ES-I3 (cell line): ENCODE measurements at regions not wholly inside any gene's neighbourhood (a gene's known extent, or its start where the extent isn't known, plus 50 kb on each side); places are given as distances from the start of the nearest gene placed in this dataset.

Experiments
- H3K36me3 ChIP-seq: 2 replicates; pipeline ENCODE4 v1.6.1; 2013; ENCODE audit warnings: mild to moderate bottlenecking, low read length, control low read depth, moderate library complexity; ENCODE audit not compliant: insufficient read depth
- H3K4me1 ChIP-seq: 2 replicates; pipeline ENCODE4 v1.6.1; 2013; ENCODE audit warnings: mild to moderate bottlenecking, control low read depth, low read length; ENCODE audit not compliant: insufficient read depth
- H3K9ac ChIP-seq: 2 replicates; pipeline ENCODE4 v1.6.1; 2013; ENCODE audit warnings: low read depth, mild to moderate bottlenecking, low read length, moderate library complexity
- H3K9me3 ChIP-seq: 2 replicates; pipeline ENCODE4 v1.6.1; 2013; ENCODE audit warnings: mild to moderate bottlenecking, low read length, moderate library complexity; ENCODE audit not compliant: control insufficient read depth, insufficient read depth

DNA sequence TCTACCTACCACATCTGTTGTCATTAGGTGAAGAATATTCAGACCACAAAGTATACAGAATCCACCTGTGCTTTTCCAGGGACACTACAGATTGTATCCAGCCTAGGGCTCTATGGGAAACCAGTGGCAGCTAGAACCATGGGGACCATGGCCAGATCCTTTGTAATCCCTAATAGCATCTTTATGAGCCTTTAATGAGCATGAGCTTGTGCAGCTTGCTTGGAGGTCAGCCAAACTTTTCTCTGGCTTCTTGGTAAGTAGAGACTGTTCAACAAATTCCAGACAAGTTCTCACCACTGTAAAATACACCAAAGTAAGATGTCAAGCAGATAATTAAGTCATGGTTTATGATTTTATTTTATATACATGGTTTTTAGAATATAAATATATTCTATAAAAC lies 301.6 kb upstream of the ADGRB3 start:
- no peak overlapping the region for H3K9ac ChIP-seq
- no peaks in the 10 kb centered on the region for H3K36me3 ChIP-seq
- no peaks in the 10 kb centered on the region for H3K4me1 ChIP-seq
- no peaks in the 10 kb centered on the region for H3K9me3 ChIP-seq

DNA sequence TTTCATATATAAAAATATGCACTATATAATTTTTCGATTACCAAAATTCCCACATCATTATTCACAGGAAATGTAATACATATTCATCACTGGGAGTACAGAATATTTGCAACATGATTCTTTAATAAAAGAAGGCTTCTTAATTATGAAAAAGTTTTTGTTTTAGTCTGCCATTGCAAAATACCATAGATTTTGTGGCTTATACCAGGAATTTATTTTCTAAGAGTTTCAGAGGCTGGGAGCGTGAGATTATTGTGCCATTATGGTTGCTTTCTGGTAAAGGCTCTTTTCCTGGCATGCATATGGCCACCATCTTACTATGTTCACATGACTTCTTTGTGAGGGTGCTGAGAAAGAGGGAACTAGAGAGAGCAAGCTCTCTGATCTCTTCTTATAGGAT lies 306.9 kb upstream of the ADGRB3 start:
- no peaks in the 10 kb centered on the region for H3K9me3 ChIP-seq
- H3K4me1 ChIP-seq, result no peaks in the 10 kb centered on the region
- H3K36me3 ChIP-seq, result no peaks in the 10 kb centered on the region
- no peak overlapping the region for H3K9ac ChIP-seq

DNA sequence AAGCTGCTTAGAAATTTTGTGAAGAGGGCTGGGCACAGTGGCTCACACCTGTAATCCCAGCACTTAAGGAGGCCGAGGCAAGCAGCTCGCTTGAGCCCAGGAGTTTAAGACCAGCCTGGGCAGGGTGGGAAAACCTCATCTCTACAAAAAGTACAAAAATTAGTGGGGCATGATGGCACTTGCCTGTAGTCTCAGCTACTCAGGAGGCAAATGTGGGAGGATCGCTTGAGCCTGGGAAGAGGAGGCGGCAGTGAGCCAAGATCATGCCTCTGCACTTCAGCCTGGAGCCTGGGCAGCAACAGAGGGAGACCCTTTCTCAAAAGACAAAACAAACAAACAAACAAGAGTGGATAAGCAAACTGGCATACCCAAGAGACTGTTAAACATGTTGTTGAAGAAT lies 308.3 kb upstream of the ADGRB3 start:
- Histone ChIP-seq H3K9me3 (no peaks in the 10 kb centered on the region), H3K4me1 (no peaks in the 10 kb centered on the region), H3K36me3 (no peaks in the 10 kb centered on the region), H3K9ac (no peak overlapping the region)

DNA sequence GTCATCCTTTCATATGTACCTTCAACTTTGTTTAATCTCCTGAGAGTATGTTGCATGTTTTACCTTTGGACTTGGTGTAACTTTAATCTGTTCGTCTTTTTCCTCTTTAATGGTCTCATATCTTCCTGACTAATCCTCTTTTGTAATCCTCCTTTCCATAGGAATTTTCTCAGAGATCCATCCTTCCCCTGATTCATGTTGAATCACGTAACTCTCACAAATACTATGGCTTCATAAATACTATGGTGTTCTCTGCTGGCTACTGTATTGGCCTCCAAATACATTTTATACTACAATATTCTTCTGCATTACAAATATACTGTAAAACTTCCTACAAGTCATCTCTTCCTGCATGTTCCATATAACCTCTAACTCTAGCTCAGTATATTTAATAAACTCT lies 317.7 kb upstream of the ADGRB3 start:
- no peak overlapping the region for H3K9ac ChIP-seq
- H3K4me1 ChIP-seq, result no peaks in the 10 kb centered on the region
- H3K9me3 ChIP-seq, result no peaks in the 10 kb centered on the region
- H3K36me3 ChIP-seq, result no peaks in the 10 kb centered on the region

DNA sequence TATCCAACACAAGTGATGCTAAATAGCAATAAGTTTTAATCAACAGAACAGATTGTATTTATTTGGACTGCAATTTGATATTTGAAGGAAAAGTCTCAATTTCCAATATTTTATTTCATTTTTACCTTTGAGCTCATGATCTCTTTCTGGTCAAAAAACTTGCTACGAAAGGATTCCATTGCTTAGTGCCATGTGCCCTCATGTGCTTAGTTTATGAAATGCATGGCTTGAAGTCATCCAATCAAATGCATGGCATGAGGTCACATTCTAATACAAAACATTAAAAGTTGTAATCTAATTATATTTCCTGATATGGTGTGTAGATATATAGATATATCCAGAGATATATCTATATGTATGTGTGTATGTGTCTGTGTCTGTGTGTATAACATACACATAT lies 321.2 kb upstream of the ADGRB3 start:
- no peaks in the 10 kb centered on the region for H3K36me3 ChIP-seq

DNA sequence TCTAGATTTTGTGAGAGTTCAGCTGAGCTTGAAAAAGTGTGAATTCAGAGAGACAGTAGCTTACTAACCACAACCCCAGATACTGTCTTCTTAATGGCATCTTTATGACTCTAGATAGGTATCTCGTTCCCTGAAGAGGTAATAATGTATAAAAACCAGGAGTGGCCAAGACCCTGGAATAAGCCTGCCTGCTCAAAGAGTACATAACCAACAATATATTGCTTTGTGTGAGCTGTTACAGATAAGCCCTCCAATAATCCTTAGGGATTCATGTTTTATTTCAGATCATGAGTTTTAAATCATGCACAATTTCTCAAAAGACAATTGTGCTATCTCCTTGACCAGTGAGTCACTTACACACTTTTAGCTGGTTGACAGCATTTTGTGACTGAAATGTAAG lies 327.8 kb upstream of the ADGRB3 start:
- H3K36me3 ChIP-seq, result no peaks in the 10 kb centered on the region
- H3K4me1 ChIP-seq, result no peaks in the 10 kb centered on the region
- H3K9ac ChIP-seq, result no peak overlapping the region
- no peaks in the 10 kb centered on the region for H3K9me3 ChIP-seq

More for the DNA sequence above, 321.2 kb upstream of the ADGRB3 start:
- Histone ChIP-seq H3K4me1 (no peaks in the 10 kb centered on the region), H3K9ac (no peak overlapping the region), H3K9me3 (no peaks in the 10 kb centered on the region)

DNA sequence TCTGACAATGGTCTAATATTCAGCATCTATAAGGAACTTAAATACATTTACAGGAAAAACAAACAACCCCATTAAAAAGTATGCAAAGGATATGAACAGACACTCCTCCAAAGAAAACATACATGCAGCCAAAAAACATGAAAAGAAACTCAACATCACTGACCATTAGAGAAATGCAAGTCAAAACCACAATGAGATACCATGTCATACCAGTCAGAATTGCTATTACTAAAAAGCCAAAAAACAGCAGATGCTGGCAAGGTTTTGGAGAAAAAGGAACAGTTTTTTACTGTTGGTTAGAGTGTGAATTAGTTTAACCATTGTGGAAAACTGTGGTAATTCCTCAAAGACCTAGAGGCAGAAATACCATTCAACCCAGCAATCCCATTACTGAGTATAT lies 339.0 kb upstream of the ADGRB3 start:
- H3K4me1 ChIP-seq, result no peaks in the 10 kb centered on the region
- H3K9ac ChIP-seq, result no peak overlapping the region
- H3K36me3 ChIP-seq, result no peaks in the 10 kb centered on the region
- H3K9me3 ChIP-seq, result no peaks in the 10 kb centered on the region

DNA sequence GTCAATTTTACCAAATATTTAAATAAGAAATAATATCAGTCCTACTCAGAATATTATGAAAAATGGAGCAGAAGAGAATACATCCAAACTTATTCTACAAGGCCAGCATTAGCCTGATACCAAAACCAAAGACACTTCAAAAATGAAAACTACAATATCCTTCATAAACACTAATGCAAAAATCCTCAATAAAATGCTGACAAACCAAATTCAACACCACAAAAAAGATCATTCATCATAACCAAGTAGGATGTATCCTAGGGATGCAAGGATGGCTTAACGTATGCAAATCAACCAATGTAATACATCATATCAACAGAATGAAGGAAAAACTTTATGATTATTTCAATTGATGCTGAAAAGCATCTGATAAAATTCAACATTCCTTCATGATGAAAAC lies 352.4 kb upstream of the ADGRB3 start:
- Histone ChIP-seq H3K9me3 (no peaks in the 10 kb centered on the region; the same call in 1 of the 2 replicates), H3K36me3 (no peaks in the 10 kb centered on the region)

DNA sequence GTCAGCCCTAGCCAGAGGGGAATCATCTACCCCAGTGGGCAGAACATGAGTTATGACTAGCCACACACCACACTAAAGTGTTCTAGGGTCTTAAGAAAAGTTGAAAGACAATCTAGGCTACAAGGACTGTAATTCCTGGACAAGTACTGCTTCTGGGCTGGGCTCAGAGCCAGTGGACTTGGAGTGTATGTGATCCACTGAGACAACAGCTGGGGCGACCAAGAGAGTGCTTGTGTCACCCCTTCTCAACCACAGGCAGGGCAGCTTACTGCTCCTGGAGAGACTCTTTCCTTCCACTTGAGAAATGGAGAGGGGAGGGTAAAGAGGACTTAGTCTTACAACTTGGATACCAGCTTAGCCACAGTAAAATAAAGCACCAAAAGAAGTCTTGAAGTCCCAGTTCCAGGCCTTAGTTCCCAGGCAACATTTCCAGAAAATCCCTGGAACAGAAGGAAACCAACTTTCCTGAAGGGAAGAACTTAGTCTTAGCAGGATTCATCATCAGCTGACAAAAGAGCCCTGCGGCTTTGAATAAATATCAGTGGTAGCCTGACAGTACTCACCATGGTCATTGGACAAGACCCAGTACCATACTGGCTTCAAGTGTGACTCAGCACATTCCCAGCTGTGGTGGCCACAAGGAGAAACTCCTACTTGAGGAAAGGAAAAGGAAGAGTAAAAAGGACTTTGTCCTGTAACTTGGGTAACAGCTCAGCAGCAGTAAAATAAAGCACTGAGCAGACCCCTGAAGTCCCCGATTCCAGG lies 355.1 kb upstream of the ADGRB3 start:
- Histone ChIP-seq H3K4me1 (no peaks in the 10 kb centered on the region), H3K9me3 (no peaks in the 10 kb centered on the region; the same call in 1 of the 2 replicates), H3K9ac (no peak overlapping the region), H3K36me3 (no peaks in the 10 kb centered on the region)

More for the DNA sequence above, 352.4 kb upstream of the ADGRB3 start:
- no peaks in the 10 kb centered on the region for H3K4me1 ChIP-seq
- no peak overlapping the region for H3K9ac ChIP-seq

DNA sequence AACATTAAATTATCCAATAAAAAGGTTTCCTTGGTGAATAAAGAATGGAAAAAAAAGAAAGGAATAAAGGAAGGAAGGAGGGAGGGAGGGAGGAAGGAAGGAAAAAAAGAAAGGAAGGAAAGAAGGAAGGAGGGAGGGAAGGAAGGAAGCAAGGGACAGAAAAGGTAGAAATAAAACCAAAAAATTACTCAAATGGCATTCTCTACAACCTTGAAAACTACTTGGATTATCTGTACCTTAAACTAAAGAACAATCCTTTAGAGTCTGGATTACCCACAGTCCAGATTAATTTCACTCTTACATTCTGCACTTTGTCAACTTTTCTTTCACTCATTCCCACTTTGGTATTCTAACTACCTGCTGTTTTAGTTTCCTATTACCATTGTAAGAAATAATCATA lies 361.8 kb upstream of the ADGRB3 start:
- no peak overlapping the region for H3K9ac ChIP-seq
- no peaks in the 10 kb centered on the region for H3K36me3 ChIP-seq
- no peaks in the 10 kb centered on the region for H3K4me1 ChIP-seq
- H3K9me3 ChIP-seq, result no peaks in the 10 kb centered on the region

DNA sequence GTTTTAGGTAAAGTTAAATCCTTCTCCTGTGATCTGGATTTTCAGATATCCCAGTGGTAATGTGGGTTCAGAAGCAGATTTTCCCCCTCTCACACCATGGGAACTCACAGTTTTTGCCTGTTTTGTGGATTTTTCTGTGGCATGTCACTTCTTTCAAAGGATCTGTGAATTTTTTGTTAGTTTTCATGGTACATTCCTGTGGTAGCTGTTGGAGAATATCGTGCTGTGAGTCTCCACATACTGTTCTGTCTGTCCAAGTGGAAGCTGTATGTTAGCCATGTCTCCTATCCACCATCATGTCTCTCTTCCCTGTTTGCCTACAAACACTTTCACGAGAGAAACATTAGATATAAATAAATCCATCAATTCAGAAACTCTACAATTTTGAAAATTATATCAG lies 378.7 kb upstream of the ADGRB3 start:
- H3K36me3 ChIP-seq, result no peaks in the 10 kb centered on the region
- H3K4me1 ChIP-seq, result no peaks in the 10 kb centered on the region
- 0 out of 2 replicates have a peak, but pooled peaks cover 3% of the 10 kb centered on the region for H3K9me3 ChIP-seq
- no peak overlapping the region for H3K9ac ChIP-seq

DNA sequence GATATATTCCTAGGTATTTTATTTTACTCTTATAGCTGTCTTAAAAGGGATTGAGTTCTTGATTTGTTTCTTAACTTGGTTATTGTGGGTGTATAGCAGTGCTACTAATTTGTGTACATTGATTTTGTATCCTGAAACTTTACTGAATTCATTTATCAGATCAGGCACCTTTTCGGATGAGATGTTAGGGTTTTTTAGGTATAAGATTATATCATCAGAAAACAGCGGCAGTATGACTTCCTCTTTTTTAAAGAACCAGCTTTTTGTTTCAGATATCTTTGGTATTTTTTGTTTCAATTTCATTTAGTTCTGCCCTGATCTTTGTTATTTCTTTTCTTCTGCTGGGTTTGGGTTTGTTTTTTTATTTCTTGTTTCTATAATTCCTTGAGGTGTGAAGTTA lies 382.4 kb upstream of the ADGRB3 start:
- Histone ChIP-seq H3K9ac (no peak overlapping the region), H3K36me3 (no peaks in the 10 kb centered on the region), H3K4me1 (no peaks in the 10 kb centered on the region), H3K9me3 (0 out of 2 replicates have a peak, but pooled peaks cover 3% of the 10 kb centered on the region)

DNA sequence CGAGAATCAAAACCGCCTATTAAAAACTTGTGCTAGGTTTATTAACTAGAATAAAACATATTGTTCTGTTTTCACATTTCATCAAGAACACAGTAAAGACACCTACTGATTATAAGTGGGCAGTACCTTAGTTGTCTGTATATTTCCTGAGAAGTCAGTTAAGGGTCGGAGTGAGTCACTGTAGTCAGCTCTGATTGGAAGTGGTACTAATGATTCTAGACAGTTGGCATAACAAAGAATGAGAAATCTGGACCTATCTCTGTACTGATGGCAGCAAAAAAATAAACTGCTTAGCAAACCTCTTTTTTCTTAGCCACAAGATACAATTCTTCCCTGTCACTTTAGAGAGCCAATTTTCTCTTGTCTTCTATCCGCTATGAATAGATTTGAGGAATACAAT lies 387.3 kb upstream of the ADGRB3 start:
- H3K36me3 ChIP-seq, result no peaks in the 10 kb centered on the region

DNA sequence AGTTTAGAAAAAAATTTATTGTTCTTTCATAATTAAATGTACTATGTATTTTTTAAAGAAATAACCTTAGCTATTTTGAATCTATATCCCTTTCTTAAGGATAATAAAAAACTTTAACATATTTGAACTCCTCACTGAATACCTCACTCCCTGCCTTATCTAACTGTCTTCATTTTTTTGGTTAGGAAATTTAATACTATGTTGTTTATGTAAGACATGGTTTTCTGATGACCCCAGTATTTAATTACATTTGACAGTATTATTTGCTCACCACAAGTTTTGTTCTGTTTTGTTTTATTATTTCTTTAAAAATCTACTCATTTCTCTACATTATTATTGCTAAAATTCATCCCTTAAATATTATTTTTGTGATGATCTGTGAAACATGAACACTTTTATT lies 394.4 kb upstream of the ADGRB3 start:
- Histone ChIP-seq H3K4me1 (peaks cover 16% of the 10 kb centered on the region; the same call in 1 of the 2 replicates), H3K9ac (no peak overlapping the region), H3K9me3 (no peaks in the 10 kb centered on the region; the same call in 1 of the 2 replicates), H3K36me3 (no peaks in the 10 kb centered on the region)

More for the DNA sequence above, 387.3 kb upstream of the ADGRB3 start:
- Histone ChIP-seq H3K4me1 (no peaks in the 10 kb centered on the region), H3K9ac (no peak overlapping the region), H3K9me3 (no peaks in the 10 kb centered on the region)

DNA sequence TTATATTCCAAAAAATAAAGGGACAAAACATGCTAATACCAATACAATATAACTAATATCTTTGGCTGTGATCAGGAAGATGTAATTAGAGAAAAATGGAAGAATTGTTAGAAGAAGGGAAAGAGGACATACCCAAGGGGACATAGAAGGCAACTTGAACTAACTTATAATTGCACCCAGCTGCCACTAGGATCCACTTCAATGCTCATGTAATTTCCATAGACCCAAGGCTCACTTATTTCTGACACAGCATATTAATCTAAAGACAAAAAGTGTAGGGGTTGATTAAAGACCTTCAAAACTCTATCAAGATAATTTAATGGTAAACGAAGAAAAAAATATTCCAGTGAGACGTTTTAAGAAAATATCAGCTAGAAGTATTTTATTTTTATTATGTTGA lies 396.0 kb upstream of the ADGRB3 start:
- no peaks in the 10 kb centered on the region for H3K36me3 ChIP-seq

More for the DNA sequence above, 396.0 kb upstream of the ADGRB3 start:
- H3K4me1 ChIP-seq, result peaks cover 18% of the 10 kb centered on the region; the same call in 1 of the 2 replicates
- no peak overlapping the region for H3K9ac ChIP-seq
- H3K9me3 ChIP-seq, result no peaks in the 10 kb centered on the region; the same call in 1 of the 2 replicates
